Urinary bladder (tissue), 3 donors: ENCODE measurements at regions not wholly inside any gene's neighbourhood (a gene's known extent, or its start where the extent isn't known, plus 50 kb on each side); places are given as distances from the start of the nearest gene placed in this dataset.
"Not testable (repeated sequence)": the region's sequence is repeated elsewhere in the genome, so short reads cannot be mapped to it uniquely, and the experiment has no call there.

Experiments used
- DNase-seq: peaks from one replicate; pipeline ENCODE4 v3.0.0-alpha.2; 2015; ENCODE audit errors: extremely low spot score
- H3K27ac ChIP-seq: one replicate; pipeline ENCODE4 v1.5.1; 2013; ENCODE audit warnings: low read depth, mild to moderate bottlenecking, moderate library complexity
- H3K36me3 ChIP-seq: one replicate; pipeline ENCODE4 v1.6.1; 2013; ENCODE audit warnings: mild to moderate bottlenecking, moderate library complexity; ENCODE audit not compliant: insufficient read depth
- H3K4me1 ChIP-seq: one replicate; pipeline ENCODE4 v1.6.1; 2013; ENCODE audit warnings: mild to moderate bottlenecking, moderate library complexity; ENCODE audit not compliant: insufficient read depth
- H3K4me3 ChIP-seq: one replicate; pipeline ENCODE4 v1.5.1; 2013; ENCODE audit warnings: low read depth, low read length
- WGBS: extraction: QIAGEN DNeasy Blood & Tissue Kit; methylation state at CpG from one replicate; pipeline ENCODE4 v1.1.7; 2013; 5-methylcytosine and 5-hydroxymethylcytosine counted together
- donor health status: healthy with polysubstance abuse.
- donor health status: healthy.

DNA sequence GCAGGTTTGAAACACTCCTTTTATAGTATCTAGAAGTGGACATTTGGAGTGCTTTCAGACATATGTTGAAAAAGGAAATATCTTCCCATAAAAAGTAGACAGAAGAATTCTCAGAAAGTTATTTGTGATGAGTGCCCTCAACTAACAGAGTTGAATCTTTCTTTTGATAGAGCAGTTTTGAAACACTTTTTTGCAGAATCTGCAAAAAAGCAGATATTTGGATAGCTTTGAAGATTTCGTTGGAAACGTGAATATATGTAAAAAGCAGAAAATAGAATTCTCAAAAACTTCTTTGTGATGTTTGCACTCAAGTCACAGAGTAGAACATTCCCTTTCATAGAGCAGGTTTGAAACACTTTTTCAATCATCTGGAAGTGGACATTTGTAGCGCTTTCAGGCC is 676.4 kb upstream of the ZNF337 start:
- H3K4me1 ChIP-seq, H3K27ac ChIP-seq, H3K36me3 ChIP-seq, H3K4me3 ChIP-seq, DNase-seq: not testable (repeated sequence)
- WGBS: 74% methylated on average over 3 of the region's 3 CpGs

DNA sequence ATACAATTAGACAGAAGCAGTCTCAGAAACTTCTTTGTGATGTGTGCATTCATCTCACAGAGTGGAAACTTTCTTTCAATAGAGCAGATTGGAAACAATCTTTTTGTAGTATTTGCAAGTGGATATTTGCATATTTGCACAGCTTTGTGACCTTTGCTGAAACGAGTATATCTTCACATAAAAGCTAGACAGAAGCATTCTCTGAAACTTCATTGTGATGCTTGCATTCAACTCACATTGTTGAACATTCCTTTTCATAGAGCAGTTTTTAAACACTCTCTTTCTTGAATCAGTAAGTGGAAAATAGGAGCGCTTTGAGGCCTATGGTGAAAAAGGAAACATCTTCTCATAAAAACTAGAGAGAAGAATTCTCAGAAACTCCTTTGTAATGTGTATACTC is 657.9 kb upstream of the ZNF337 start:
- H3K4me1 ChIP-seq: no peaks in the 10 kb centered on the region
- H3K4me3 ChIP-seq: no peak overlapping the region
- H3K36me3 ChIP-seq: no peaks in the 10 kb centered on the region
- WGBS: 68% methylated on average over 2 of the region's 2 CpGs
- no peak for DNase-seq
- no peak overlapping the region for H3K27ac ChIP-seq

DNA sequence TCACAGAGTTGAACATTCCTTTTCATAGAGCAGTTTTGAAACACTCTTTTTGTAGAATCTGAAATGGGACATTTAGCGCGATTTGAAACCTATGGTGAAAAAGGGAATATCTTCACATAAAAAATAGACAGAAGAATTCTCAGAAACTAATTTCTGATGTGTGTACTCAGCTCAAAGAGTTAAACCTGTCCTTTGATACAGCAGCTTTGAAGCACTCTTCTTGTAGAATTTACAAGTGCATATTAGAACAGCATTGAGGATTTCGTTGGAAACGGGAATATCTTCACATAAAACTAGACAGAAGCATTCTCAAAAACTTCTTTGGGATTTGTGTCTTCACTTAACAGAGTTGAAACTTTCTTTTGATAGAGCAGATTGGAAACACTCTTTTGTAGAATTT is 650.7 kb upstream of the ZNF337 start:
- no peak overlapping the region for H3K27ac ChIP-seq
- no peak for DNase-seq
- no peak overlapping the region for H3K4me3 ChIP-seq
- WGBS: 89% methylated on average over 4 of the region's 4 CpGs
- no peaks in the 10 kb centered on the region for H3K36me3 ChIP-seq
- no peaks in the 10 kb centered on the region for H3K4me1 ChIP-seq

DNA sequence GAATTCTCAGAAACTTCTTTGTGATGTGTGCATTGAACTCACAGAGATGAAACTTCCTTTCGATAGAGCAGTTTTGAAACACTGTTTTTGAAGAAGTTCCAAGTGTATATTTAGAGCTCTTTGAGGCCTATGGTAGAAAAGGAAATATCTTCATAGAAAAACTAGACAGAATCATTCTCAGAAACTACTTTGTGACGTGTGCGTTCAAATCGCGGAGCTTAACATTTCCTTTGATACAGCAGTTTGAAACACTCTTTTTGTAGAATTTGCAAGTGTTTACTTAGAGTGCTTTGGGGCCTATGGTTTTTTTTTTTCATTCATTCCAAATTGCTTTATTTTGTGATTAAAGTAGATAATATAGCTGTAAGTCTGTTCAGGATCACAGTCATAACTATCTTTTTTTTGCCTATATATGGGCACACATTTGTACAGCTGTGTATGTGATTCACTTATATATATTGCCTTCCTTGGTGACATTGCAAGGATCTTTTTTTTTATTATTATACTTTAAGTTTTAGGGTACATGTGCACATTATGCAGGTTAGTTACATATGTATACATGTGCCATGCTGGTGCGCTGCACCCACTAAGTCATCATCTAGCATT is 643.9 kb upstream of the ZNF337 start:
- H3K4me1 ChIP-seq, DNase-seq, H3K36me3 ChIP-seq, H3K27ac ChIP-seq, H3K4me3 ChIP-seq: not testable (repeated sequence)
- whole genome bisulfite sequencing: 93% methylated on average over 6 of the region's 6 CpGs

DNA sequence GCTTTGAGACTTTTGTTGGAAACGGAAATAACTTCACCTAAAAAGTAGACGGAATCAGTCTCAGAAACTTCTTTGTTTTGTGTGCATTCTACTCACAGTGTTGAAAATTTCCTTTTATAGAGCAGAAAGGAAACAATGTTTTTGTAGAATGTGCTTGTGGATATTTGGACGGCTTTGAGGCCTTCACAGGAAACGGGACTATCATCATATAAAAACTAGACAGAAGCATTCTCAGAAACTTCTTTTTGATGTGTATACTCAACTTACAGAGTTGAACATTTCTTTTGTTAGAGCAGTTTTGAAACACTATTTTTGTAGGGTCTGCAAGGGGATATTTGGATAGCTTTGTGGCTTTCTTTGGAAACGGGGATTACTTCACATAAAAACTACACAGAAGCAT is 627.5 kb upstream of the ZNF337 start:
- no peaks in the 10 kb centered on the region for H3K36me3 ChIP-seq
- no peak overlapping the region for H3K27ac ChIP-seq
- 67% methylated on average over 5 of the region's 5 CpGs for WGBS
- no peak overlapping the region for H3K4me3 ChIP-seq
- H3K4me1 ChIP-seq: no peaks in the 10 kb centered on the region
- no peak for DNase-seq

DNA sequence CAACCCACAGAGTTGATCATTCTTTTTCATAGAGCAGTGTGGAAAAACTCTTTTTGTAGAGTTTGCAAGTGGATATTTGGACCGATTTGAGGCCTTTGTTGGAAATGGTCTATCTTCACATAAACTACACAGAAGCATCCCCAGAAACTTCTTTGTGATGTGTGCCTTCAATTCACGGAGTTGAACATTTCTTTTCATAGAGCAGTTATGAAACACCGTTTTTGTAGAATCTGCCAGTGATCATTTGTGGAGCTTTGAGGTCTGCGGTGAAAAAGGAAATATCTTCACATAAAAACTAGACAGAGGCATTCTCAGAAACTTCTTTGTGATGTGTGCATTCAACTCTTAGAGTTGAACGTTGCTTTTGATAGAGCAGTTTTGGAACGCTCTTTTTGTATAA is 618.4 kb upstream of the ZNF337 start:
- Histone ChIP-seq H3K36me3 (no peaks in the 10 kb centered on the region), H3K4me1 (no peaks in the 10 kb centered on the region), H3K27ac (no peak overlapping the region), H3K4me3 (no peak overlapping the region)
- WGBS: 87% methylated on average over 6 of the region's 6 CpGs
- no peak for DNase-seq

DNA sequence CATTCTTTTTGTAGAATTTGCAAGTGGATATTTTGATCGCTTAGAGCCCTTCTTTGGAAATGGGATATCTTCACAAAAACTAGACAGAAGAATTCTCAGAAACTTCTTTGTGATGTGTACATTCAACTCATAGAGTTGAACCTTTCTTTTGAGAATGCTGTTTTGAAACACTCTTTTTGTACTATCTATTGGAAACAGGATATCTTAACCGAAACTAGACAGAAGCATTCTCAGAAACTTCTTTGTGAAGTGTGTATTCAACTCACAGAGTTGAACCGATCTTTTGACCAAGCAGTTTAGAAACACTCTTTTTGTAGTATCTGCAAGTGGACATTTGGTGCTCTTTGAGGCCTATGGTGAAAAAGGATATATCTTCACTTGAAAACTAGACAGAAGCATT is 613.1 kb upstream of the ZNF337 start:
- H3K36me3 ChIP-seq, DNase-seq, H3K4me3 ChIP-seq, H3K4me1 ChIP-seq, H3K27ac ChIP-seq: not testable (repeated sequence)
- WGBS: 93% methylated on average over 3 of the region's 3 CpGs

DNA sequence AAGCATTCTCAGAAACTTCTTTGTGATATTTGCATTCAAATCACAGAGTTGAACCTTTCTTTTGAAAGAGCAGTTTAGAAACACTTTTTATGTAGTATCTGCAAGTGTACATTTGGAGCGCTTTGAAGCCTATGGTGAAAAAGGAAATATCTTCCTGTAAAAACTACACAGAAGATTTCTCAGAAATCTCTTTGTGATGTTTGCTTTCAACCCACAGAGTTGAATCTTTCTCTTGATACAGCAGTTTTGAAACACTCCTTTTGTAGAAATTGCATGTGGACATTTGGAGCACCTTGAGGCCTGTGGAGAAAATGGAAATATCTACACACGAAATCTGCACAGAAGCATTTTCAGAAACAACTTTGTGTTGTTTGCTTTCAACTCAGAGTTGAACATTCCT is 612.3 kb upstream of the ZNF337 start:
- no peak for DNase-seq
- no peaks in the 10 kb centered on the region for H3K36me3 ChIP-seq
- no peaks in the 10 kb centered on the region for H3K4me1 ChIP-seq
- 81% methylated on average over 2 of the region's 2 CpGs for WGBS
- no peak overlapping the region for H3K27ac ChIP-seq
- no peak overlapping the region for H3K4me3 ChIP-seq

DNA sequence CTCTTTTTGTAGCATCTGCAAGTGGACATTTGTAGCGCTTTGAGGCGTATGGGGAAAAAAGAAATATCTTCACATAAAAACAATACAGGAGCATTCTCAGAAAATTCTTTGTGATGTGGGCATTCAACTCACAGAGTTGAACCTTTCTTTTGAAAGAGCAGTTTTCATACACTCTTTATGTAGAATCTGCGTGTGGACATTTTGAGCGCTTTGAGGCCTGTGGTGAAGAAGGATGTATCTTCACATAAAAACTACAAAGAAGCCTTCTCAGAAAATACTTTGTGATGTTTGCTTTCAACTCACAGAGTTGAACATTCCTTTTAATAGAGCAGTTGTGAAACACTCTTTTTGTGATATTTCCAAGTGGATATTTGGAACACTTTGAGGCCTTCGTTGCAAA is 598.4 kb upstream of the ZNF337 start:
- DNase-seq: no peak
- WGBS: 96% methylated on average over 5 of the region's 5 CpGs
- Histone ChIP-seq H3K4me1 (no peaks in the 10 kb centered on the region), H3K36me3 (no peaks in the 10 kb centered on the region), H3K27ac (no peak overlapping the region), H3K4me3 (no peak overlapping the region)

DNA sequence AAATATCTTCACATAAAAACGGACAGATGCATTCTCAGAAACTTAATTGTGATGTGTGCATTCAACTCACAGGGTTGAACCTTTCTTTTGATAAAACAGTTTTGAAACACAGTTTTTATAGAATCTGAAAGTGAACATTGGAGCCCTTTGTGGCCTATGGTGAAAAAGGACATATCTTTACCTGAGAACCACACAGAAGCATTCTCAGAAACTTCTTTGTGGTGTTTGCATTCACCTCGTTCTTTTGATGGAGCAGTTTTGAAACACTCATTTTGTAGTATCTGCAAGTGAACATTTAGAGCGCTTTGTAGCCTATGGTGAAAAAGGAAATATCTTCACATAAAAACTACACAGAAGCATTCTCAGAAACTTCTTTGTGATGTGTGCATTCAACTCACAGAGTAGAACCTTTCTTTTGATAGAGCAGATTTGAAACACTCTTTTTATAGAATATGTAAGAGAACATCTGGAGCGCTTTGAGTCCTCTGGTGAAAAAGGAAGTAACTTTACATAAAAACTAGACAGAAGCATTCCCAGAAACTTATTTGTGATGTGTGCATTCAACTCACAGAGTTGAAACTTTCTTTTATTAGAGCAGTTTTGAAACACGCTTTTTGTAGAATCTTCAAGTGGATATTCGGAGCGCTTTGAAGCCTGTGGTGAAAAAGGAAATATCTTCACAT is 591.9 kb upstream of the ZNF337 start:
- H3K27ac ChIP-seq, H3K36me3 ChIP-seq, H3K4me3 ChIP-seq, H3K4me1 ChIP-seq, DNase-seq: not testable (repeated sequence)
- WGBS: 86% methylated on average over 7 of the region's 7 CpGs

DNA sequence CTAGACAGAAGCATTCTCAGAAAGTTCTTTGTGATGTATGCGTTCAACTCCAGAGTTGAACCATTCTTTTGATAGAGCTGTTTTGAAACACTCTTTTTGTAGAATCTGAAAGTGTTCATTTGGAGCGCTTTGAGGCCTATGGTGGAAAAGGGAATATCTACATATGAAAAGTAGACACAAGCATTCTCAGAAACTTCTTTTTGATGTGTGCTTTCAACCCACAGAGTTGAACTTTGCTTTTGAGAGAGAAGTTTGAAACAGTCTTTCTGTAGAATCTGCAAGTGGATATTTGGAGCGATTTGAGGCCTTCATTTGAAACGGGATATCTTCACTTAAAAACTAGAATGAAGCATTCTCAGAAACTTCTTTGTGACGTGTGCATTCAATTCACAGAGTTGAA is 582.6 kb upstream of the ZNF337 start:
- Histone ChIP-seq H3K36me3 (no peaks in the 10 kb centered on the region), H3K4me3 (no peak overlapping the region), H3K4me1 (no peaks in the 10 kb centered on the region), H3K27ac (no peak overlapping the region)
- WGBS: 87% methylated on average over 5 of the region's 5 CpGs
- no peak for DNase-seq

DNA sequence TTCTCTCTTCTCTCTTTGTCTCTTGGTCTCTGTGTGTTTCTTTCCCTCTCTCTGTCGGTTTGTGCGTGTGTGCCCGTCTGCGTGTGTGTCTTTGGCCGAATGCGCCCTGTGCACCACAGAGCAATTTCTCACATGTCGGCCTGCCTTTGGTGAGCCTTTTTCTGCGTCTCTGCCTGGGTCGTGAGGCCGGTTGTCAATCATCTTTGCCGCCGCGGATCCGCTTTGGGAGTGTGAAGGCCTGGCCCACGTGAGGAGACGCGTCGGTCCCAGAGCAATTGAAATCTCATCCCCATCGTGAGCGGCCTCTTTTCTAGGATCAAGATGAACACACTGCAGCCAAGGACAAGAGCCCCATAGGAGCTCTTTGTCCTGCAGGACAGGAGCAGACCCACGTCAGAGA is 580.7 kb upstream of the ZNF337 start:
- Histone ChIP-seq H3K36me3 (no peaks in the 10 kb centered on the region), H3K27ac (no peak overlapping the region), H3K4me3 (no peak overlapping the region), H3K4me1 (no peaks in the 10 kb centered on the region)
- no peak for DNase-seq
- 87% methylated on average over 21 of the region's 21 CpGs for WGBS

DNA sequence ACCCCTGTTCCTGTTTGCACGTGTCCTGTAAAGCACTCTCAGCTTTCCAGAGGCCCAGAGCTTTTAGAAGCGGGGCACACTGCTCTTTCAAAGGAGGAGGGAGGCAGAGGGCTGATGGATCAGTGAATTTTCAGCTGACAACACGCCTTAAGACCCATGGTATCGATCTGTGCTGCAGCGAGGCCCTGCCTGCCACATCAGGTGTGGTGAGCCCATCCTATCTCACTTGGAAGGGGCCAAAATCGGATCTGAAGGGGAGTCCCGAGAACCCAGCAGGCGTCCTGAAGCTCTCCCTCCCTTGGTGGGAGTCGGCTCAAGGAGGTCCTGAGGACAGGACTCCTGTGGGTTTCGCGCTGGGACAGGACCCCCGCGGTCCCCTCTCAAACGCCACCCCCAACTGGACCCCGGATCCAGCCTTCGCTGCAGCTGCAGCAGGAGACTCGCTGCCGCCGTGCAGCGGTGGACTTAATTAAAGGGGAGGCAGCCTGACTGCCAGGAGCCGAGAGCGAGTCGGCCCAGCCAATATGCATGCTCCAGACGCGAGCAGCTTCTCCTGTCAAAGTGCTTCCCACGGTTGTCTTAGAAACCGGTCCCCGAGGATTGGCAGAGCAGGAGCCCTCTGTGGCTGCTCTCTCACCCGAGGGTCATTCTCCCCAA is 580.0 kb upstream of the ZNF337 start:
- WGBS: 13% methylated on average over 29 of the region's 29 CpGs
- H3K36me3 ChIP-seq: no peaks in the 10 kb centered on the region
- no peaks in the 10 kb centered on the region for H3K4me1 ChIP-seq
- DNase-seq: no peak
- H3K4me3 ChIP-seq: no peak overlapping the region
- H3K27ac ChIP-seq: no peak overlapping the region

DNA sequence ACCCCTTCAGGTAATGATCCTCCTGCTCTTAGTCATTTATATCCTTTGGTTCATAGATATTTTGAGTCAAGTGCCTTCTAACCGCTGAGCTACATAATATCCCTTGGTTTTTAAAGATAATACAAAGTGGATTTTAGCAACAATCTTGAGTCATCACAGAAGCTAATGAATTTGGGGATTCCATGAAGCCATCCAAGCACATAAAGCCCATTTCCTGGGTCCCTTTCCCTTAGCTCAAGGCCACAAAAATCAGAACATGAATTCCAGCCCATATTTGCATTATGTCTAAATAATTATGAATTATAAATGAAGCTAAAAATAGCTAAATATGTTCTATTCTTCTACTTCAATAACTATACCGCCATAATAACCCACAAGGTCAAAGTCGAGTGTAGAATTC is 572.1 kb upstream of the ZNF337 start:
- H3K4me1 ChIP-seq, H3K27ac ChIP-seq, H3K4me3 ChIP-seq, H3K36me3 ChIP-seq, DNase-seq: not testable (repeated sequence)
- 82% methylated on average over 3 of the region's 3 CpGs for WGBS
